ENCODE measurements at regions not wholly inside any gene's neighbourhood (a gene's known extent, or its start where the extent isn't known, plus 50 kb on each side); places are given as distances from the start of the nearest gene placed in this dataset.
"Not testable (repeated sequence)": the region's sequence is repeated elsewhere in the genome, so short reads cannot be mapped to it uniquely, and the experiment has no call there.

DNA sequence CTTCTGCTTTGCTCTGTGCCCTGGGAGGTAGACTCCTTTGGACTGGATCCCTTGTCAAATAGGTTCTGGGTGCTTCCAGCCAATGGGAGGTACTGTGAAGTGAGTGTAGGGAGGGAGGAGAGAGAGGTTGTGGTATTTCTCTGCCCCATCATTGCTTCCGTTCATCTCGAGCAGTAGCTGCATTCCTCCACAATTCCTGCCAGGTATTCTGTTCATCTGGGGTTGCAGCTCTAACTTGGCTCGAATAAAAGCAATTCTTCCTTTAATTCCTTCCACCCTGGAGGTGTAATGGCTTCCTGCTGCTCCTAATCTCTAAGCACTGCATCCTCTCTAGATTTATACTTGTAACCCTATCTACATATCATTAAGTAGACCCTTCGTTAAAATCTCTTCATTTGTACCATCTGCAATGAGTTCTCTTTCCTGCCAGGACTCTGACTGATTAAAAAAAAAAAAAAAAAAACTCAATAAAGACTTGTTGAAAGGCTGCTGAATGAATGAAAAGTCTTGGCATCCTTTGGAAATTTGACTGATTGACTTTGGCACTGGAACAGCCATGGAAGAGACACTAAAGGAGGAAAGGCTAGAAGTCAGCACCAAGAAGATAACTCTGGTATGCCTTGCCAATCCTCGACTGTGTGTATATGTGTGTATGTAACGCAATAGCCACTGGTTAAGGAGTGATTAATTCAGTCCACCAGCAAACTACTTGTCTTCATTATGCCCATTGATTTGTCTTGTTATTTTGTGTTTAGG, 616.9 kb upstream of the SOX9 start:
- DNase-seq (ENCODE audit: insufficient read length, low spot score) (no peak), FAIRE-seq (no peak)
- no peak for TF ChIP-seq PAX5 (IDR thresholded peaks at IDR 0.05; ENCODE audit: insufficient read depth, low read length, severe bottlenecking)
- no peak for TF ChIP-seq SPI1 (IDR thresholded peaks at IDR 0.05; ENCODE audit: low read depth, low read length)
- no peak for TF ChIP-seq POLR2AphosphoS5 (IDR thresholded peaks at IDR 0.05; ENCODE audit: low read depth, low read length)

DNA sequence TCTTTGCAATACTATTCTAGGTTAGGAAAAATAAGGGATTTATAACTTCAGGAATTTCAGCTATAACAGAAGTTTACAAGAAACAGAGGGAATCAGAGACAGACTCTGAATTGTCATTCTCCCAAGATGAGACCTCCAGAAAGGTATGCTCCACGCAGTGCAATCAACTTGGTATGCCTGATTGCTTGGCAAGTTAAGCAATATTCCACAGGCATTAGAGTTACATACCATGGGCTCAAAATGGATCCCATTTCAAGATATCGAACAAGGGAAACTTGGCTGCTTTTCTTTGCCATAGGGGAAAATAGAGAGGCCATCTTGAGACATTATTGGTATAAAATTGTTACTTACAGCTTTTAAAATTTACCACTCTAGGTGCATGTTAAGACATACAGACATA, 615.6 kb upstream of the SOX9 start:
- no peak for TF ChIP-seq POU2F2 (IDR thresholded peaks at IDR 0.05; ENCODE audit: low read depth, low read length)
- no peak for TF ChIP-seq PAX5 (IDR thresholded peaks at IDR 0.05; ENCODE audit: insufficient read depth, low read length, severe bottlenecking)
- no peak for TF ChIP-seq POLR2AphosphoS5 (IDR thresholded peaks at IDR 0.05; ENCODE audit: low read depth, low read length)
- TF ChIP-seq SPI1 (IDR thresholded peaks at IDR 0.05; ENCODE audit: low read depth, low read length) = no peak
- no peak for TF ChIP-seq TAF1 (IDR thresholded peaks at IDR 0.05; ENCODE audit: low read depth, low read length)
- no peak for TF ChIP-seq POLR2A (IDR thresholded peaks at IDR 0.05; ENCODE audit: low read depth, low read length)
- DNase-seq (ENCODE audit: insufficient read length, low spot score) (no peak), FAIRE-seq (no peak)

DNA sequence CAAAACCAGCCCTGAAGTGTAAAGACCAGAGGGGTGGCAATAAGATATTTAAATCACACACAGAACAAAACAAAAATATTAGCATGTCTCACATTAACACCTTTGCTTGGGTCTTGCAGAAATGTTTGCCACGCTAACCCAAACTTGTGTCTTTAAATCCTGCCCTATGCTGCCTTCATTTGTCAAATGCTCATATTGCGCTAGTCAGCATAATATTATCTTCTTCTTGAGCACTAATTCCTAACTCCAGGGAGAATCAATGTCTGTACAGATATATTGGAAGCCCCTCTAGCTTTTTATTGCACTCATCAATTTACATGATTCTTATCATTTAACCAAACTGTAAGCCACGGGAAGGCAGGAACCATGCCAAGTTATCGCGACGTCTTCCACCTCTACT, 614.8 kb upstream of the SOX9 start:
- no peak for FAIRE-seq
- DNase-seq (ENCODE audit: insufficient read length, low spot score) = no peak
- TF ChIP-seq PAX5 (IDR thresholded peaks at IDR 0.05; ENCODE audit: insufficient read depth, low read length, severe bottlenecking) = no peak

DNA sequence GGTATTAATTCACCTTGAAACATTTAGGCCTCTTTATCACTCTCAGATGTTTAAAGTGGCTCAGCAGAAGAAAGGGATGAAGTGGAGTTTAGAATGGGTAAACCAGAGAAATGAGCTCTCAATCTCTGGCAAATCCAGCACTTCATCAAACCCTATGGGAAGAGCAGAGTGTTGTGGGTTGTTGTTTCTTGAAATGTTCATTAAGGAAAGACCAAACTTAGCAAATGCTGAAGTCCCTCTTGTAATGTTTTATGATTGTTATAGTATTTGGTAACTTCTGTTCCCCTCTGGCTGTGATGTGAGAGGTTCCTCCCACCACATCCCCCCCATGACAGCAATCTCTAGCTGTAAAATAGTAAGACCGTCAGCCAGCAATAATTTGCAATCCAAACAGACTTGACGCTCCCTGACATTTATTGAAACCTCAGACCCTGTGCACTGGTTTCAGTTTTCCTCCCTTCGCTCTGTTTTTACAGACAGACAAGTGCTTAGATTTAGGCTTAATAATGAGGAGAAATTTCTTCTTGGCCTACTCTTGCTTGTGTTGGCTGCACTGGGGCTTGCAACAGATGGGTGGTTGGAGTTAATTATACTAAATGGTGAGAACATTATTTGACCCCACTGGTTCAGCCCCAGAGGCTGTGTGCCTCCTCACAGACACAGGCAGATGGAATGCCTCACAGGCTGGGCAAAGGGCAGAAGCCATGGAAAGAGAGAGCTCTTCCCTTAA, 609.4 kb upstream of the SOX9 start:
- TF ChIP-seq PAX5 (IDR thresholded peaks at IDR 0.05; ENCODE audit: insufficient read depth, low read length, severe bottlenecking) (no peak), TAF1 (IDR thresholded peaks at IDR 0.05; ENCODE audit: low read depth, low read length) (no peak), SPI1 (IDR thresholded peaks at IDR 0.05; ENCODE audit: low read depth, low read length) (no peak)
- FAIRE-seq (no peak), DNase-seq (ENCODE audit: insufficient read length, low spot score) (no peak)

DNA sequence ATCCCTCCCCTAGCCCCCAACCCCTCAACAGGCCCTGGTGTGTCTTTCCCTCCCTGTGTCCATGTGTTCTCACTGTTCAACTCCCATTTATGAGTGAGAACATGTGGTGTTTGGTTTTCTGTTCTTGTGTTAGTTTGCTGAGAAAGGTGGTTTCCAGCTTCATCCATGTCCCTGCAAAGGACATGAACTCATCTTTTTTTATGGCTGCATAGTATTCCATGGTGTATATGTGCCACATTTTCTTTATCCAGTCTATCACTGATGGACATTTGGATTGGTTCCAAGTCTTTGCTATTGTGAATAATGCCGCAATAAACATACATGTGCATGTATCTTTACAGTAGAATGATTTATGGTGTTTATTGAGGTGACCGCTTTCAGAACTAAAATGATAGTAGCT, 607.1 kb upstream of the SOX9 start:
- DNase-seq (ENCODE audit: insufficient read length, low spot score); FAIRE-seq: not testable (repeated sequence)

DNA sequence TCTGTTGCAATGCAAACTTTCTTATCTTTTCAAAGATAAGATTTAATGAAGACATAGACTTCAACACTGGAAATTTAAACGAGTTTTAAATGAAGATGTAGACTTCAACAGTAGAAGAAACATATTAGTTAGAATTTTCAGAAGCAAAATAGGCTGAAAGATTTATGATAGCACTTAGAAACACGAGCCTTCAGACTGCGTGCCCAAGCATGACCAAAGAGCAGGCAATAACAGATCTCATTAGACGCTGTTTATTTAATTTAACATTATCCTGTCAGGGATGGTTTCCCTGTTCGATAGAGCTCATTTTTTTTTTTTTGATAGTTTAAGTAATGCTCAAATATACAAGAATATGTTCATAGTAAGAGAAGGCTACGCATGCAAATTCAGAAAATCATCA, 604.7 kb upstream of the SOX9 start:
- no peak for DNase-seq (ENCODE audit: insufficient read length, low spot score)
- FAIRE-seq = no peak
- no peak for TF ChIP-seq TAF1 (IDR thresholded peaks at IDR 0.05; ENCODE audit: low read depth, low read length)
- TF ChIP-seq PAX5 (IDR thresholded peaks at IDR 0.05; ENCODE audit: insufficient read depth, low read length, severe bottlenecking) = no peak
- TF ChIP-seq POU2F2 (IDR thresholded peaks at IDR 0.05; ENCODE audit: low read depth, low read length) = no peak
- no peak for TF ChIP-seq SPI1 (IDR thresholded peaks at IDR 0.05; ENCODE audit: low read depth, low read length)
- no peak for TF ChIP-seq POLR2AphosphoS5 (IDR thresholded peaks at IDR 0.05; ENCODE audit: low read depth, low read length)
- TF ChIP-seq POLR2A (IDR thresholded peaks at IDR 0.05; ENCODE audit: low read depth, low read length) = no peak

DNA sequence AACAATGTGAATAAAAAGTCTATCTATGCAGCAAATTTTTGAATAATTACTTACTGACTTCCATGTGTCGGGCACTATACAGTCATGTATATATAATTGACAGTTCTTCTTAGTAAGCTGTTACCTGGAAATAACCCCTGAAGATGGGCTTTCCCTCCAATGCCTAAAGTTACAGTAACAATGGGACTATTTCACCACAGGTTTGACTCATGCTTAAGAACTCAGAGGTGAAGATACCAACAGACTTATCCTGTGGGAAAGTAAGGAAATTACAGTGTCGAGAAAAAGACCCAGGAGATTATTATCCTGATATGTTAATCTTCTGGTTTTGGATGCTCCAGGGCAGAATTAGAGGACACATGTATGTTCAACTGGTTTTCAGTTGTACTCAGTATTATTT, 601.5 kb upstream of the SOX9 start:
- TF ChIP-seq PAX5 (IDR thresholded peaks at IDR 0.05; ENCODE audit: insufficient read depth, low read length, severe bottlenecking) (no peak), POU2F2 (IDR thresholded peaks at IDR 0.05; ENCODE audit: low read depth, low read length) (no peak), TAF1 (IDR thresholded peaks at IDR 0.05; ENCODE audit: low read depth, low read length) (no peak), SPI1 (IDR thresholded peaks at IDR 0.05; ENCODE audit: low read depth, low read length) (no peak), POLR2A (IDR thresholded peaks at IDR 0.05; ENCODE audit: low read depth, low read length) (no peak), POLR2AphosphoS5 (IDR thresholded peaks at IDR 0.05; ENCODE audit: low read depth, low read length) (no peak)
- no peak for DNase-seq (ENCODE audit: insufficient read length, low spot score)
- no peak for FAIRE-seq

DNA sequence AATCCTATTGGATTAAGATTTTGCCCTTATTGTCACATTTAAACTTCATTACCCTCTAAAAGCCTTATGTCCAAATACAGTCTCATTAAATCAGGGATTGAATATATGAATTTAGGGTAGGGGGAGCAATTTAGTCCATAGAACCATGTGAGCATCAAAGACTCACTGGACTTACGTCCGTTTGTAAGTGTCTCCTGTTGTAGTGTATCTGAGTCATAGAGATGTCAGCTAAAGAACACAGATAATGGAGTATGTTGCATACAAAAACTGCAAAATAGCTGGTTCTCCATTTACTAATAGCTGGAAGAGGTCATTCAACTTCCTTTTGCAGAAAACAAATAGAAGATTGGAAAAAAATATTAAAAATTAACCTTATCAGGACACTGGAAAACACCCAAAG, 599.1 kb upstream of the SOX9 start:
- TF ChIP-seq TAF1 (IDR thresholded peaks at IDR 0.05; ENCODE audit: low read depth, low read length) (no peak), POLR2A (IDR thresholded peaks at IDR 0.05; ENCODE audit: low read depth, low read length) (no peak), PAX5 (IDR thresholded peaks at IDR 0.05; ENCODE audit: insufficient read depth, low read length, severe bottlenecking) (no peak), POU2F2 (IDR thresholded peaks at IDR 0.05; ENCODE audit: low read depth, low read length) (no peak), POLR2AphosphoS5 (IDR thresholded peaks at IDR 0.05; ENCODE audit: low read depth, low read length) (no peak), SPI1 (IDR thresholded peaks at IDR 0.05; ENCODE audit: low read depth, low read length) (no peak)
- DNase-seq (ENCODE audit: insufficient read length, low spot score) (no peak), FAIRE-seq (no peak)

DNA sequence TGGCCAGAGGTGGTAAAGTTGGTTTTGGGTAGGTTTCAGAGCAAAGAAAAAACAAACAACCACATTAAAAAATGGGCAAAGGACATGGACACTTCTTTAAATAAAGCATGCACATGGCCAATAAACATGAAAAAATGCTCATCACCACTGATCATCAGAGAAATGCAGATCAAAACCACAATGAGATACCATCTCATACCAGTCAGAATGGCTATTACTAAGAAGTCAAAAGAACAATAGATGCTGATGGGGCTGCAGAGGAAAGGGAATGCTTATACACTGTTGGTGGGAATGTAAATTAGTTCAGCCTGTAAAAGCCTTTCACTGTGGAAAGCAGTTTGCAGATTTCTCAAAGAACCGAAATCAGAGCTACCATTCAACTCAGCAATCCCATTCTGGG, 598.4 kb upstream of the SOX9 start:
- FAIRE-seq (no peak), DNase-seq (ENCODE audit: insufficient read length, low spot score) (no peak)
- TF ChIP-seq TAF1 (IDR thresholded peaks at IDR 0.05; ENCODE audit: low read depth, low read length) = no peak
- no peak for TF ChIP-seq POLR2A (IDR thresholded peaks at IDR 0.05; ENCODE audit: low read depth, low read length)
- TF ChIP-seq POU2F2 (IDR thresholded peaks at IDR 0.05; ENCODE audit: low read depth, low read length) = no peak
- no peak for TF ChIP-seq POLR2AphosphoS5 (IDR thresholded peaks at IDR 0.05; ENCODE audit: low read depth, low read length)
- no peak for TF ChIP-seq SPI1 (IDR thresholded peaks at IDR 0.05; ENCODE audit: low read depth, low read length)
- no peak for TF ChIP-seq PAX5 (IDR thresholded peaks at IDR 0.05; ENCODE audit: insufficient read depth, low read length, severe bottlenecking)

DNA sequence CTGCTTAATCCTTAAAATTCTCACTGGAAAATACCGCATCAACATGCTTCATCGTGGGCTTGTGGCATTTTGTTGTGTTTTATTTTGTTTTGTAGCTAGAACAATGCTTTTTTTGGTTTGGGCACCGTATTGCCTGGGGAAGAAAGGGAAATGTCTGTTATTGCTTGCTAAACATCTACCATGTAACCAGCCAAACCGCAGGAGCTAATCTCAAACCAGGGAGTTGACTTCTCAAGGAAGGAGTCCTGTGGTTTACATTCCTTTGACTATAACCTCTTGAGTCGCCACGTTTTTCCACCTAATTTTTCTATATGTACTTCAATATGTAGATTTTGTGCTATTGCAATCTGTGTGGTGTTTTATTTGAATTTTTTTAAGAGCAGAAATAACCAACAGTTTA, 593.5 kb upstream of the SOX9 start:
- FAIRE-seq (no peak), DNase-seq (ENCODE audit: insufficient read length, low spot score) (no peak)

More for the DNA sequence above, 593.5 kb upstream of the SOX9 start:
- no peak for TF ChIP-seq PAX5 (IDR thresholded peaks at IDR 0.05; ENCODE audit: insufficient read depth, low read length, severe bottlenecking)
- TF ChIP-seq SPI1 (IDR thresholded peaks at IDR 0.05; ENCODE audit: low read depth, low read length) = no peak
- no peak for TF ChIP-seq POU2F2 (IDR thresholded peaks at IDR 0.05; ENCODE audit: low read depth, low read length)
- no peak for TF ChIP-seq TAF1 (IDR thresholded peaks at IDR 0.05; ENCODE audit: low read depth, low read length)
- TF ChIP-seq POLR2AphosphoS5 (IDR thresholded peaks at IDR 0.05; ENCODE audit: low read depth, low read length) = no peak
- no peak for TF ChIP-seq POLR2A (IDR thresholded peaks at IDR 0.05; ENCODE audit: low read depth, low read length)
